ENCODE measurements at regions not wholly inside any gene's neighbourhood (a gene's known extent, or its start where the extent isn't known, plus 50 kb on each side); places are given as distances from the start of the nearest gene placed in this dataset.

- no peak for TF ChIP-seq CTCF (IDR thresholded peaks at IDR 0.05; ENCODE audit: insufficient read depth, low read length, missing control alignments)
Observed at GRCh38 chr20:47406849-47407682, 50.6 kb upstream of the ZMYND8 start.

GRCh38 chr20:47411161-47411560 lies 54.7 kb upstream of the ZMYND8 start:
- CTCF ChIA-PET: interaction anchor here (1.3 kb wide), 1 partner anchor 13 kb away, joined by 6 read pairs; no protein-coding TSS in a partner anchor
- no peak for DNase-seq (ENCODE audit: low read depth, low spot score)
- POLR2A ChIA-PET: no interaction called here
- H3K4me3 ChIP-seq (ENCODE audit: low read depth, low read length): no peak overlapping the region
- no peak for TF ChIP-seq CTCF (IDR thresholded peaks at IDR 0.05; ENCODE audit: insufficient read depth, low read length, missing control alignments)

More at GRCh38 chr20:47406849-47407682, 50.6 kb upstream of the ZMYND8 start:
- CTCF ChIA-PET: no interaction called here
- POLR2A ChIA-PET: no interaction called here
- H3K4me3 ChIP-seq (ENCODE audit: low read depth, low read length): no peak overlapping the region
- no peak for DNase-seq (ENCODE audit: low read depth, low spot score)

DNA sequence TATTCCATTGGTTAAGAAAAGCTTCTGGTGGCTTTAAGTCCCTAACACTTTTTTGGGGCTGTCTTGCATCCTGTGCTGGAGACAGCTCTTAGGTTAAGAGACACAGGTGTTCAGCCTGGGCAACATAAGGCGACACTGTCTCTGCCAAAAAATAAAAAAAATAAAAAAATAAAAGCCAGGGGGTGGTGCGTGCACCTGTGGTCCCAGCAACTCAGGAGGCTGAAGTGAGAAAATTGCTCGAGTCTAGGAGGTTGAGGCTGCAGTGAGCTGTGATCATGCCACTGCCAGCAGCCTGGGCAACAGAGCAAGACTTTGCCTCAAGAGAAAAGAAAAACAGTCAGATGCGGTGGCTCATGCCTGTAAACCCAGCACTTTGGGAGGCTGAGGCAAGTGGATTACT lies 55.6 kb upstream of the ZMYND8 start:
- ChIA-PET CTCF (interaction anchor here (1.3 kb wide), 2 partner anchors 14 to 139 kb away, joined by 3 to 6 read pairs; no protein-coding TSS in a partner anchor), POLR2A (no interaction called here)
- TF ChIP-seq CTCF (IDR thresholded peaks at IDR 0.05; ENCODE audit: insufficient read depth, low read length, missing control alignments): no peak
- DNase-seq (ENCODE audit: low read depth, low spot score): no peak
- no peak overlapping the region for H3K4me3 ChIP-seq (ENCODE audit: low read depth, low read length)

- no peak for TF ChIP-seq CTCF (IDR thresholded peaks at IDR 0.05; ENCODE audit: insufficient read depth, low read length, missing control alignments)
- no peak overlapping the region for H3K4me3 ChIP-seq (ENCODE audit: low read depth, low read length)
- DNase-seq (ENCODE audit: low read depth, low spot score): no peak
- ChIA-PET CTCF (interaction anchor here (1.3 kb wide), 1 partner anchor 140 kb away, joined by 3 read pairs; no protein-coding TSS in a partner anchor), POLR2A (no interaction called here)
Observed at GRCh38 chr20:47413189-47413588, 56.7 kb upstream of the ZMYND8 start.

DNA sequence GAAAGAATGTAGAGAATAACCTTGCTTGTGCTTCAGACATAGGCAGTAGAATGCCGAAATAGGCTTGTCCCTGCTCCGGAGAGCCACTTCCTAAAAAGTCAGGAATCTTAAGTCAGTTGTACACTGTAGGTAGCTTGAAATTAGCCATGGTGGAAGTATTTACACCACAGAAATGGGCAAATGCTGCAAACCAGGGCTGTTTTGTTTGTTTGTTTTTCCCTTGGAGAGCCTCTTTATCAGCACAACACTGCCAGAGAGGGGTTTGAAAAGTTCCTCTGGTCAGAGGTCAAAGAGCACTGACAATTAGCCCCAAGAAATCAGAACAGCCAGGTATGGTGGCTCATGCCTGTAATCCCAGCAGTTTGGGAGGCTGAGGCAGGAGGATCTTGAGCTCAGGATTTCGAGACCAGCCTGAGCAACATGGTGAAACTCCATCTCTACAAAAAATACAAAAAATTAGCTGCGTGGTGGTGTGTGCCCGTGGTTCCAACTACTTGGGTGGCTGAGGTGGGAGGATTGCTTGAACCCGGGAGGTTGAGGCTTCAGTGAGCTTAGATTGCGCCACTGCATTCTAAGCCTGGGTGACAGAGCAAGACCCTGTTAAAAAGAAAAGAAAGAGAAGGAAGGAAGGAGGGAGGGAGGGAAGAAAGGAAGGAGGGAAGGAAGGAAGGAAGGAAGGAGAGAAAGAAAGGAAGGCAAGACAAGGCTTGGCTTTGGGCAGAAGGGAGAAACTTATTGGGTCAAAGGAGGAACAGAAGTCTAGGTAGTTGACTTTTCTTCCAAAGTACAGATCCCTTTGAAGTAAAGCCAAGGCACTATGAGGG lies 61.0 kb upstream of the ZMYND8 start:
- CTCF ChIA-PET: no interaction called here
- POLR2A ChIA-PET: interaction anchor here (0.5 kb wide), 1 partner anchor 89 kb away, joined by 4 read pairs; no protein-coding TSS in a partner anchor
- H3K4me3 ChIP-seq (ENCODE audit: low read depth, low read length): no peak overlapping the region
- no peak for TF ChIP-seq CTCF (IDR thresholded peaks at IDR 0.05; ENCODE audit: insufficient read depth, low read length, missing control alignments)
- no peak for DNase-seq (ENCODE audit: low read depth, low spot score)
